ENCODE measurements at regions not wholly inside any gene's neighbourhood (a gene's known extent, or its start where the extent isn't known, plus 50 kb on each side); places are given as distances from the start of the nearest gene placed in this dataset.
"Not testable (repeated sequence)": the region's sequence is repeated elsewhere in the genome, so short reads cannot be mapped to it uniquely, and the experiment has no call there.

DNA sequence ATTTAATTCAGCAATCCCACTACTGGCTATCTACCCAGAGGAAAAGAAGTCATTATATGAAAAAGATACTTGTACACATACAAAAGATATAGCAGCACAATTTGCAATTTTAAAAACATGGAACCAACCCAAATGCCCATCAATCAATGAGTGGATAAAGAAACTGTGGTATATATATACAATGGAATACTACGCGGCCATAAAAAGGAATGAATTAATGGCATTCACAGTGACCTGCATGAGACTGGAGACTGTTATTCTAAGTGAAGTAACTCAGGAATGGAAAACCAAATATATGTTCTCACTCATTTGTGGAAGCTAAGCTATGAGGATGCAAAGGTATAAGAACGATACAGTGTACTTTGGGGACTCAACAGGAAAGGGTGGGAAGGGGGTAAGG lies 102.8 kb upstream of the KCNMA1 start:
- ATAC-seq (ENCODE audit: poor library complexity); DNase-seq; intact Hi-C loops (cut with DNase I): not testable (repeated sequence)

DNA sequence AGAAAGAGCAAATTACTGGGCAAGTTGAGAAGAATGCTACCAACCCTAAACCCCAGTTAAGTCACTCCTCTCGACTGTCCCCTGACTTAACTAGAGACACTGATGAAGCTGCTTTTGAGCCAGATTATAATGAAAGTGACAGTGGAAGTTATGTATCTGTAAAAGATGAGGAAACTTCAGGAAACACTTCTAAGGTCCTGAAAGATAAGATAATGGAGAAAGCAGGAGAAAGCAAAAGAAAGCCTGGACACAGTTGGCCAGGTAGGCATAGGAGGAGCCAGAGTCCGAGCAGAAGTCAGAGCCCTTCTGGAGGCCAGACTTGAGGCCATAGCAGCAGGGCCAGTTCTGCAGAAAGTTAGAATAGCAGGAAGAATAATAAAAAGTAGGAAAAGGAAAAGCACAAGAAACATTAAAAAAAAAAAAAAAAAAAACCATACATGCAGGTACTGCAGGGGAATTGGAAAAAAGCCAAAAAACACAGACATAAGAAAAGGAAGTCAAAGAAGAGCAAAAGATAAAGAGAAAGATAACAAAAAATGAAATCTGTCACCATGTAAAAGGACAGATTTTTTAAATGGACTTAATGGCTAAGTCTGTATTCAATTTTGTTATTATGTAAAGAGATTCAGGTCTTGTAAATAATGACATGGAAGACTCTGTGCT lies 101.0 kb upstream of the KCNMA1 start:
- intact Hi-C loops (cut with DNase I), result no loop called here
- ATAC-seq (ENCODE audit: poor library complexity), result no peak
- DNase-seq, result no peak

DNA sequence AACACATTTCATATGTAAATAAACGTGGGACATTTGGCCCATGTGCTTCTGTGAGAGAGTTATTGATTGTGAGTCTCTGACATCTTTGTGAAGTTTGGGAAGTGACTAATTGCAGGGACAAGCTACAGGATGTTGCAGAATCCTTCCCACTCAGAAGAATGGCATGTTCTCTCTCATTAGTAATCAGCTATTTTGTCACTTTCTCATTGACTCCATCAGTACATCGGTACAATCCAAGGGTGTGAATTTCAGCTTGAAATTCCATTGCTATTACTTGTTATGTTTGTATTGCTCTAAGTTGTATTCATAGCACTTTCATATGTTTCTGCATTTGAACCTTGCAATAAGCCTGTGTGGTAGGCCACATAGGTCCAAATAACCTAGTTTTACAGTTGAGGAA lies 100.0 kb upstream of the KCNMA1 start:
- DNase-seq (no peak), ATAC-seq (ENCODE audit: poor library complexity) (no peak)
- intact Hi-C loops (cut with DNase I), result no loop called here

DNA sequence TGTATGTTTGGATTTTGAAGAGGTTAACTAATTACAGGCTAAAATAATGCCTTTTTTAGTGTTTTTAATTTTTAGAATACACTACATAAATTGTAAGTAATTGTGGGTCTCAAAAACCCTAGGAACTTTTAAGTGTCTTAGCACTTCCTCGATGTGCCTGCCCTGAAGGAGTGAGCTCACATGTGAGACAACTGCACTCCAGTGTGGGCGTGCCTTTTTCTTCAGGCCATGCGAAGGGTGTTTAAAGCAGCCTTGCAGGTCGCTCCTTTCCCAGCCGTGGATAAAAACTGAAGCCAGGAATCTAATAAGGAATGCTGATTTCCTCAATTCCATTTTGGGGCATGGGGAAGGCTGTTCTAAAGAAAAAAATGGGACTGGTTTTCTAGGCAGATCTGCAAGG lies 97.5 kb upstream of the KCNMA1 start:
- not testable (repeated sequence) for ATAC-seq (ENCODE audit: poor library complexity)

DNA sequence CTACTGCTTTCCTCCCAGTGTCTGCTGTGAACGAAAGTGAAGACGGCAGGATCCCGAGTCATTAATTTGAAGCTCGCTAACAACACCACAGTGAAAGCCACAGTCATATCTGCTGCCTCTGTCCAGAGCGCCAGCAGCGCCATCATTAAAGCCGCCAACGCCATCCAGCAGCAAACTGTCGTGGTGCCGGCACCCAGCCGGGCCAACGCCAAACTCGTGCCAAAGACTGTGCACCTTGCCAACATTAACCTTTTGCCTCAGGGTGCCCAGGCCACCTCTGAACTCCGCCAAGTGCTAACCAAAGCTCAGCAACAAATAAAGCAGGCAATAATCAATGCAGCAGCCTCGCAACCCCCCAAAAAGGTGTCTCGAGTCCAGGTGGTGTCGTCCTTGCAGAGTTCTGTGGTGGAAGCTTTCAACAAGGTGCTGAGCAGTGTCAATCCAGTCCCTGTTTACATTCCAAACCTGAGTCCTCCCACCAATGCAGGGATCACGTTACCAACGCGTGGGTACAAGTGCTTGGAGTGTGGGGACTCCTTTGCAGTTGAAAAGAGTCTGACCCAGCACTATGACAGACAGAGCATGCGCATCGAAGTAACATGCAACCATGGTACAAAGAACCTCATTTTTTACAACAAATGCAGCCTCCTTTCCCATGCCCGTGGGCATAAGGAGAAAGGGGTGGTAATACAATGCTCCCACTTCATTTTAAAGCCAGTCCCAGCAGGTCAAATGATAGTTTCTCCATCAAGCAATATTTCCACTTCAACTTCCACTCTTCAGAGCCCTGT lies 94.8 kb upstream of the KCNMA1 start:
- DNase-seq, result no peak
- ATAC-seq (ENCODE audit: poor library complexity), result no peak
- intact Hi-C loops (cut with DNase I), result no loop called here

More for the DNA sequence above, 97.5 kb upstream of the KCNMA1 start:
- DNase-seq; intact Hi-C loops (cut with DNase I): not testable (repeated sequence)

DNA sequence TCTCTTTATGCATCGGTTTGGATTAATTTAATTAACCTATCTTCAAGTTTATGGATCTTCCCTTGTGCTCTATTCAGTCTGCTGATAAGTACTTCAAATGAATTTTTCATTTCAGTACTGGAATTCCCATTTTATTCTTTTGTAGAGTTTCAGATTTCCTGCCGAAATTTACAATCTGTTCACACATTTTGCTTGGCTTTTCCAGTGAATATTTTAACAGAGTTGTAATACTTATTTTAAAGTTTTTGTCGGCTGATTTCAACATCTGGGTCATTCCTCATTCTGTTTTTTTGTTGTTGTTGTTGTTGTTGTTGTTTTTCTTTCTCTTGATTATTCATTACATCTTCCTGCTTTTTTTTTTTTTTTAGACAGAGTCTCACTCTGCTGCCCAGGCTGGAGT lies 89.9 kb upstream of the KCNMA1 start:
- DNase-seq (no peak), ATAC-seq (ENCODE audit: poor library complexity) (no peak)
- intact Hi-C loops (cut with DNase I), result no loop called here

DNA sequence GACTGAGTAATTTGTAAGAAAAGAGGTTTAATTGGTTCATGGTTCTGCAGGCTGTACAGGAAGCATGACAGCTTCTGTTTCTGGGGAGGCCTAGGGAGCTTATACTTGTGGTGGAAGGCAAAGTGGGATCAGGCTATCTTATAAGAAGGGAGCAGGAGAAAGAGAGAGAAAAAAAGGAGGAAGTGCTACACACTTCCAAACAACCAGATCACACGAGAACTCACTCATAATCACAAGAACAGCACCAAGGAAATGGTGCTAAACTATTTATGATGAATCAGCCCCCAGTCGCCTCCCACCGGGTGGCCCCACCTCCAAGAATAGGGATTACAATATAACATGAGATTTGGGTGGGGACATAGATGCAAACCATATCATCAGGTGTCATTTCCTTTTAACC lies 89.1 kb upstream of the KCNMA1 start:
- intact Hi-C loops (cut with DNase I), result no loop called here
- ATAC-seq (ENCODE audit: poor library complexity), result no peak

DNA sequence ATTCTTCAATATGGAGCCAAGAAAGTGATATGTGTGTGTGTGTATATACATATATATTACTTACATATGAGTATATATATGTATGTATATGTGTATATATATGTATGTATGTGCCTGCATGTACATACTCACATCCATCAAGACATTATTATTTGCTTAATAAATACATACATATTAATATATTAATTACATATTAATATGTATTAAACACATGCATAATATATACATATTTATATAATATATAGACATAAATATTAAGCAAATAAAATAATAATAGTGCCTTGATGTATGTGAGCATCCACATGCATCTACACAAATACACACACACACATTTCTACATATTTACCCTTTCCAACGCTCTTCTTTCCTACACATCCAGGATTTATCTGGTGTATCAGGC lies 88.7 kb upstream of the KCNMA1 start:
- DNase-seq (no peak), ATAC-seq (ENCODE audit: poor library complexity) (no peak)
- intact Hi-C loops (cut with DNase I), result no loop called here

More for the DNA sequence above, 89.1 kb upstream of the KCNMA1 start:
- DNase-seq, result no peak

DNA sequence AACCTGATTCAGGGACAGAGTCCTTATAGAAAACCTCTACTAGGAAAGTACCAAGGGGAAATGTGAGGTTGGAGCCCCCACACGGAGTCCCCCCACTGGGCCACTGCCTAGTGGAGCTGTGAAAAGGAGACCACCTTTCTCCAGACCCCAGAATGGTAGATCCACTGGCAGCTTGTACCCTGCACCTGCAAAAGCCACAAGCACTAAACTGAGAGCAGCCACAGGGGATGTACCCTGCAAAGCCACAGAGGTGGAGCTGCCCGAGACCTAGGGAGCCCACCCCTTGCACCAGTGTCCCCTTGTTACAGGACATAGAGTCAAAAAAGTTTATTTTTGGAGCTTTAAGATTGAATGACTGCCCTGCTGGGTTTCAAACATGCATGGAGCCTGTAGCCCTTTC lies 87.2 kb upstream of the KCNMA1 start:
- DNase-seq (no peak), ATAC-seq (ENCODE audit: poor library complexity) (no peak)
- intact Hi-C loops (cut with DNase I), result no loop called here

DNA sequence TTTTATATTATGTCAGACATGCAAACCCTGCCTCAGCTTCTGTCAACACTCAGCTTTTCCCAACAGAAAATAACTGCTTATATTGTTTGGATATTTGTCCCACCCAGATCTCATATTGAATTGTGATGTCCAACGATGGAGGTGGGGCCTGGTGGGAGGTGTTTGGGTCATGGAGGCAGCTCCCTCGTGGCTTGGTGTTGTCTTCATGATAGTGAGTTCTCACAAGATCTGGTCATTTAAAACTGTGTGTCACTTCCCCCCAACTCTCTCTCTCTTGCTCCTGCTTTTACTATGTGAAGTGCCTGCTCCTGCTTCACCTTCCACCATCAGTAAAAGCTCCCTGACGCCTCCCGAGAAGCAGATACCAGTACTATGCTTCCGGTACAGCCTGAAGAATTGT lies 85.8 kb upstream of the KCNMA1 start:
- DNase-seq (no peak), ATAC-seq (ENCODE audit: poor library complexity) (no peak)
- intact Hi-C loops (cut with DNase I), result no loop called here

DNA sequence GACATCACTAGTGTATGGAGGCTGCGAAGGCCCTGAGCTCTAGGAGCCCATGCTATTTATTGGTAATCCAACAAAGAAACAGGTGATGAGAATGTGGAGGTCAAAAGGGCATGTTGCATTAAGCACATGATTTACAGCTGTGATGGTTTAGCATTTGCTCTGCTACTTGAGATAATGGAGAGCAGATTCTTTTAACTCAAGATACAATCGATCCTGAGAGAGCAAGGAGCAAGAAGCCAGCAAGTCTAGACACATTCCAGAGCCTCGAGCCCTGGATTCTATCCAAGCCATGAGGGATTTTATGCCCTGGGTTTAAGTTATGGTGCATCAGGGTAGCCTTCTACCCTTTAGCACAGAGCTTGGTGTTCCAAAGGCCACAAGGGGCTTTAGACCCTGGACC lies 85.3 kb upstream of the KCNMA1 start:
- intact Hi-C loops (cut with DNase I); ATAC-seq (ENCODE audit: poor library complexity); DNase-seq: not testable (repeated sequence)

DNA sequence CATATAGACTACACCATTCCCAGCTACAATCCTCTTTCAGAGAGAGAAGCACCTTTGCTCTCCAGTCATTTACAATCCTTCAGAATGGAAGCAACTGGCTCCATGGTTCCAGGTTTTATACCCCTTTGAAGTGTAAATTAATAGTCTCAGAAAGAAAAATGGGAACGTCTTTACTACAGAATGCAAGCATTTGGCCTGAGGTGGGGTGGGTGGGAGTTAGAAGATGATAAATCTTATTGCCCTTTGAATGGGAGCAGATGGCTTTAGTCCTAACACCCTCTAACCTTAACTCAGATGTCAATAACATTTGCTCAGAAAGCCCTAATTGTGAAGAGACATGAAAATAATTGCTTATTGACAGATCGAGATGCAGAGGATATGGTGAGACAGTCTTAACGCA lies 84.2 kb upstream of the KCNMA1 start:
- intact Hi-C loops (cut with DNase I), result no loop called here
- no peak for ATAC-seq (ENCODE audit: poor library complexity)
- DNase-seq, result no peak

DNA sequence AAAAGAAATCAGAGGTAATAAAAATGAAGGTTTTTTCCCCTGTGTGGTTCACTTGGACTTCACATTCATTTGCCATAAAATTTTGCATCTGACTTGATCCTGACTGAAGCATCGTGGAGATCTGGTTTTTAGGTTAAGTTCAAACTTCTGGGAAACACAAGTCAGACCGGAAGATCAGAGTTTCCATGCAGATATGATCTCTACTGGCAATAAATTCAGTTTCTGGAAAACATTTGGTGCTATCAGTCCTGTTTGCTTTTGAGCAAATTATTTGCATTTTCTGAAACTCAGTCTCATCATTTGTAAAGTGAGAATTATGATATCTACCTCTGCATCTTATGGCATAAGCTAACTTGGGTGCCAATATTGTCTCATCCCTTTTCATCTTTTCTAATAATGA lies 81.3 kb upstream of the KCNMA1 start:
- ATAC-seq (ENCODE audit: poor library complexity) (no peak), DNase-seq (no peak)
- intact Hi-C loops (cut with DNase I), result no loop called here

DNA sequence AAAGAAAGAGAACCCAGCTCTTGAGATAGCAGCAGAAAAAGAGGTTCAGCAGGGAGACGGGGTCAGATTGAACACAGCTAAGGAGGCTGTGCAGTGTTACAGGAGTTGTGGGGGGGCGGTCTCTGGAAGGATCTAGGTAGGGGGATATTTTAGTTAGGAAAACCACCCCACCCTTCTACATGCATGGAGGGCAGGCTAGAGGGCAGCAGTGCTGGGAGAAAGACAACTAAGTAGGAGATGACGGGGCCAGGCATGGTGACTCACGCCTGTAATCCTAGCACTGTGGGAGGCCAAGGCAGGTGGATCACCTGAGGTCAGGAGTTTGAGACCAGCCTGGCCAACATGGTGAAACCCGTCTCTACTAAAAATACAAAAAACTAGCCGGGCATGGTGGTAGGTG lies 80.7 kb upstream of the KCNMA1 start:
- ATAC-seq (ENCODE audit: poor library complexity); intact Hi-C loops (cut with DNase I); DNase-seq: not testable (repeated sequence)

DNA sequence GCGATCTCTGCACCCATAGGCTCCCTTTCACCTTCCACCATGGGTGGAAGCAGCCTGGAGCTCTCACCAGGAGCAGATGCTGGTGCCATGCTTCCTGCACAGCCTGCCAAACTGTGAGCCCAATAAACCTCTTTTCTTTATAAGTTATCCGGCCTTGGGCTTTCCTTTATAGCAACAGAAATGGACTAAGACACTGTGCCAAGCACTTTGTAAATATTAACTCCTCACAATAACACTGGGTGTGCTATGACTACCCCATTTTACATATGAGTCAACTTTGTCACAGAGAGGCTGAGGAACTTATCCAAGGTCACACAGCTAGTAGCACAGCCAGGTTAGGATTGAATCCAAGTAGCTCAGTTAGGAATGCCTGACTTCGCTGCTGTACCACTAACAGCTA lies 79.7 kb upstream of the KCNMA1 start:
- intact Hi-C loops (cut with DNase I), result no loop called here
- DNase-seq (no peak), ATAC-seq (ENCODE audit: poor library complexity) (no peak)

DNA sequence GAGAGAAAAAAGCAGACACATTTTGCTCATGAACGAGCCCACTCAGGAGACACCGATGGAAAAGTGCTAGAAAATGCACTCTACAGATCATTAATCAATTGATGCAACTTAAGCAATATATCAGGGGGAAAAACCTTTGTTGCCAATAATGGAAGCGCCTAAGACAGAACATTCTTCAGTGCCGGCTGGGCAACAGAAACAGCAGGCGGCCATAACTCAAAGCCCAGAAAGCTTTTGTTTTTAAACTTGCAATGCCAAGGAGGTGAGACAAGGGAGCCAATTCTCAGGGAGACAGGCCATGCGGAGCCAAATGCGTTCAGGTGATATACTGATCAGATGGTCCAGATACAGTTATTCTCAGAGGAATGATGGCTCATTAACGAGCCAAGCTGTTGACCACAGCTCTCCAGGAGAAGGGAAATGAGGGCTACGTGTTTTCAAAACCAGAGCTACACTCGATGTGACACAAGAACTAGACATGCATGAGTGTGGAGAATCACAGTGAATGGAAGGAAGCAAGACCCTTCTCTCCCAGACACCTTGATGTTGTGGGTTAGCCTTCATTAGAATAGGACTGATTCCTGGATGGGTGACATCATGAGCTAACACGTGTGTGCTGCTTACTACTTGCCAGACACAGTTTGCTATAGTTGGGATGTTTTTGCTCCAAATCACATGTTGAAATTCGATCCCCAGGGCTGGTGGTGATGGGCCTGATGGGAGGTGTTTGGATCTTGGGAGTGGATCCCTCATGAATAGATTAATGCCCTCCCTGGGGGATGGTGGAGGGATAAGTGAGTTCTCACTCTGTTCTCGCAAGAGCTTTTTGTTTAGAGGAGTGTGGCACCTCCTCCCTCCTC lies 79.1 kb upstream of the KCNMA1 start:
- DNase-seq (no peak), ATAC-seq (ENCODE audit: poor library complexity) (no peak)
- intact Hi-C loops (cut with DNase I), result no loop called here

DNA sequence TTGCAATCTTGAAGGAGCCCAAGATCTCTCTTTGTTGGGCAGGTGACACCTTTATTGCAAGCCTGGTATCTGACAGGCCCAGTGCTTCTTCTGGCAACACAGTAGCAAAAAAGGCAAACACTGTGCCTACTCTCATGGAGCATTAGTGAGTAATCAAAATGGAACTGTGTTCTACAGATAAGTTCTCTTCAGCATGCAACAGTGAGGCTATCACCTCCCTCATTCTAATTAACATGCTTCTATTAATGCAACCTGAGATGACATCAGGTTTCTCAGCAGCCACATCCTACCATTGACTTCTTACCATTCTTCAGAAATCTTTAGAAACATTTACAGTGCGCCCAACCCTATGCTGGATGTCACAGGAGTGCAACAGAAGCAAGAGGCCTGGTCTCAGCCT lies 77.9 kb upstream of the KCNMA1 start:
- no peak for ATAC-seq (ENCODE audit: poor library complexity)
- DNase-seq, result no peak
- intact Hi-C loops (cut with DNase I), result no loop called here

DNA sequence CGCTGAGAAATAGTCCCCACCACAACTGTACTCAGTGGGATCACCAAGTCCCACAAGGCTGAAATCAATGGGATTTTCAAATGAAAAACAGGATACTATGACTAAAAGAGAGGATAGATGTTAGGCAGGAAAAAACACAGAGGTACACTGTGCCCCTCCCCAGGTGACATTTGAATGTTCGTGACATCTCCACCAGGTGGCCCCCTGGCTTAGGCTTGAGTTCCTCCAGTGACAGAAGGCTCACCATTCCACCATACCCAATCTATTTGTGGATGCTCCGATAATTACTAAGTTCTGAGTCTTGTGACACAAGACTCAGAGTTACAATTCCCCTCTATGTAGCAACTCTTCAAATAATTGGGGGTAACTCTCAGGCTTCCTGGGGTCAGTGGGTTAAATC lies 77.5 kb upstream of the KCNMA1 start:
- DNase-seq (no peak), ATAC-seq (ENCODE audit: poor library complexity) (no peak)
- intact Hi-C loops (cut with DNase I), result no loop called here

DNA sequence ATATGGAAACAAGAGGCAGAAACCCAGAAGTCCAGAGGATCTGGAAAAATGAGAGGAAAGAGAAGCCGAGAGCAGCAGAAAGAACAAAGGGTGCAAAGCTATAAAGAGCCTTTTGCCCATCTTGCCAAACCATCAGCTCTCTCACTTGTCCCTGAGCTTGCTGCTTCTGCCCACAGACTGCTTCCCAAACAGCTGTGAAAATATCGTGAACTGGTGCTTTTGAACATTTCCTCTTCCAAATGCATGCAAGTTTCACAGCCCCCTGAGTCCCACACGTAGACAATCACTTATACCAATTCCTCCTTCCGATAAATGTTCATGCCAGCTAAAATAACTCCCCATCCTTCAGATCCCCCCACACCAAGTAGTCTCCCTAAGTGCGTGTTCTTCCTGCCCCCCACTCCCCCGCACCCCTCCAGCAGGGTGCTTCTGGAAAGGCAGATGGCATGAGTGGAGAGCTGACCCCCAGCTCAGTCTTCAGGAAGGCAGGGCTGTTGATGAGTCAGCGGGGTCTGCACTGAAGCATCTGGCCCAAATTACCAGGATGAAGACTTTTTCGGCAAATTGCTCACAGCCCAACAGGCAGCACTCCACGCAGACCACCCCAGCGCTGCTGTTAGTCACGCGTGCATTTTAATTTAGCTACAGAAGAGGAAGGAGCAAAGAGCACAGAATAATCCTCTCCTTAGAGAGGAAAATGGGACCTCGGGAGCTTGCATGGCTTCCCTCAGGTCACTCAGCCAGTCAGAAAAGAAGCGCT lies 76.1 kb upstream of the KCNMA1 start:
- DNase-seq (no peak), ATAC-seq (ENCODE audit: poor library complexity) (no peak)
- intact Hi-C loops (cut with DNase I), result loop anchor here (5.0 kb wide), 1 partner anchor 546 kb away; no protein-coding TSS in a partner anchor
